WI38 (cell line): ENCODE measurements at regions not wholly inside any gene's neighbourhood (a gene's known extent, or its start where the extent isn't known, plus 50 kb on each side); places are given as distances from the start of the nearest gene placed in this dataset.

Source experiments
- H3K4me3 ChIP-seq: 2 replicates; pipeline ENCODE4 v1.5.1; 2011; ENCODE audit warnings: low read depth, mild to moderate bottlenecking, control low read depth, low read length
- TF ChIP-seq, protein P1 (sequence below): IDR thresholded peaks from 2 replicates; pipeline ENCODE4 v1.5.1; 2012; ENCODE audit warnings: low read depth, mild to moderate bottlenecking, control low read depth, low read length

DNA sequence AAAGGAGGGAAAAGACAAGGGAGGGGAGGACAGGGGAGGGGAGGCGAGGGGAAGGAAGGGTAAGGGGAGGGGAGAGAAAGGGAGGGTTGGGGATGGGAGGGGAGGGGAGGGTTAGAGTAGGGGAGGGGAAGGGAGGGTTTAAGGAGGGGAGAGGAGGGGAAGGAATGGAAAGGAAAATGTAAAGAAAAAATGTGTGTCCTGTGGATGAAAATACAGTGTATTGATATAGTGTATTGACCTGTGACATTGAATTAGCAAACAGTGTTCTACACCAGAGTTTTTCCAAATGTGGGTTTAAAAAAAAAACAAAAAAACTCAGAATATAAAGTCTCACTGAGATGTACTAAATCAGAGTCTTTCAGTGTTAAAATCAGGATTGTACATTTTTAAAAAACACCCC lies 1279.8 kb upstream of the ADGRL2 start:
- TF ChIP-seq, protein P1, sequence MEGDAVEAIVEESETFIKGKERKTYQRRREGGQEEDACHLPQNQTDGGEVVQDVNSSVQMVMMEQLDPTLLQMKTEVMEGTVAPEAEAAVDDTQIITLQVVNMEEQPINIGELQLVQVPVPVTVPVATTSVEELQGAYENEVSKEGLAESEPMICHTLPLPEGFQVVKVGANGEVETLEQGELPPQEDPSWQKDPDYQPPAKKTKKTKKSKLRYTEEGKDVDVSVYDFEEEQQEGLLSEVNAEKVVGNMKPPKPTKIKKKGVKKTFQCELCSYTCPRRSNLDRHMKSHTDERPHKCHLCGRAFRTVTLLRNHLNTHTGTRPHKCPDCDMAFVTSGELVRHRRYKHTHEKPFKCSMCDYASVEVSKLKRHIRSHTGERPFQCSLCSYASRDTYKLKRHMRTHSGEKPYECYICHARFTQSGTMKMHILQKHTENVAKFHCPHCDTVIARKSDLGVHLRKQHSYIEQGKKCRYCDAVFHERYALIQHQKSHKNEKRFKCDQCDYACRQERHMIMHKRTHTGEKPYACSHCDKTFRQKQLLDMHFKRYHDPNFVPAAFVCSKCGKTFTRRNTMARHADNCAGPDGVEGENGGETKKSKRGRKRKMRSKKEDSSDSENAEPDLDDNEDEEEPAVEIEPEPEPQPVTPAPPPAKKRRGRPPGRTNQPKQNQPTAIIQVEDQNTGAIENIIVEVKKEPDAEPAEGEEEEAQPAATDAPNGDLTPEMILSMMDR = no peak
- no peak overlapping the region for H3K4me3 ChIP-seq

DNA sequence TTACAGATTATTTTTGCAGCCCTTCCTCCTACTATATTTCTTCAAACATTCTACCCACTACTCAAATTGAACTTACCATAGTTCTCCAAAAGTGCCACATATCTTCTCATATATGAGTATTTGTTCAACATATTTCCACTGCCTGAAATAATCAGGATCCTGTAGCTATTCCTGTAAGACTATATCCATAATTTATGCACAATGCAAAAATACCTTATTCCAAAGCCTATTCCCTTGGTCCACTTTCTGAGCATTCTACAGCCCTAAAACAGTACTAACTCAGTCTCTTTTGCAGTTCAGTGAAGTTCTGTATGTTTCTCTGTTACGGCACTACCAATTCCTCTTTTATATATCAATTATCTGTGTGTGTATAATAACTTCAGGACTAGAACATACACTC lies 1283.7 kb upstream of the ADGRL2 start:
- H3K4me3 ChIP-seq = no peak overlapping the region
- TF ChIP-seq, protein P1 = no peak

DNA sequence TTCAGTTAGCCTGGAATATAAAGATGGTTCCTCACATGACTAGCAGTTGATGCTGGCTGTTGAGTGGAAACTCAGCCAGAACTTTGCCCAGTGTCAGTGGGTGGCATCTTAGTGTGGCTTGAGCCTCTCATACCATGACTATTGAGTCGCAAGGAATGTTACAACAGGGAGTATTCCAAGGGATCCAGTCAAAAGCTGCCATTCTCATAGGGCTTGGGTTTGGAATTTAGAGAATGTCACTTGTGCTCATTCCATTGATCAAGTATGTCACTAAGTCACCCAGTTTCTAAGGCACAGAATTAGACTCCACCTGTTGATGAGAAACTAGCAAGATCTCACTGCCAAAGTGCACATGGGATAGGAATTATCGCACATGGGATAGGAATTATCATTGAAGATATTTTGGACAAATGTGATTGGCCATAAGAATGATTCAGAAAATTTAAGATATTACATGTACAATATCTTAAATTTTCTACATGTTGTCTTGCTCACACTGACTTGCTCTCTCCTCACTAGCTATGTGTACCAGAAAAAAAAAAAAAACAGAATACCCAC lies 1290.7 kb upstream of the ADGRL2 start:
- H3K4me3 ChIP-seq = no peak overlapping the region
- TF ChIP-seq, protein P1 = no peak

DNA sequence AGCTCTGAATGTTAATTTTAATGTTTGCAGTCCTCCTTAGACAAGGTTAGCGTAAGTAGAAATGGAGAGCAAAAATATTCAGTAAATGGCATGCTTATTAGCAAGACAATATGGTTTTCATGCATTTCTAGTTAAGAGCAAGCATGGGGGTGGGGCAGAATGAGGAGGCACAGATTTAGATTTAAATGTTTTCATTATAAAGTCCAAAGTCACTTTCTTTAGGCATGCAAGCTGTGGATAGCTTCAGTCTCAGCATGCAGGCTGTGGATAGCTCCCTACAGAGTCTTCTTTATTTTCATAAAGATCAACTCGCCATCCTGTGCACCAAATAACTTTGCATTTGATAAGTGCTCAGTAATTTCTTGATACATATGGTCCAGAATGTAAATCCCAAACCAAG lies 1294.5 kb upstream of the ADGRL2 start:
- no peak overlapping the region for H3K4me3 ChIP-seq
- TF ChIP-seq, protein P1 = no peak

DNA sequence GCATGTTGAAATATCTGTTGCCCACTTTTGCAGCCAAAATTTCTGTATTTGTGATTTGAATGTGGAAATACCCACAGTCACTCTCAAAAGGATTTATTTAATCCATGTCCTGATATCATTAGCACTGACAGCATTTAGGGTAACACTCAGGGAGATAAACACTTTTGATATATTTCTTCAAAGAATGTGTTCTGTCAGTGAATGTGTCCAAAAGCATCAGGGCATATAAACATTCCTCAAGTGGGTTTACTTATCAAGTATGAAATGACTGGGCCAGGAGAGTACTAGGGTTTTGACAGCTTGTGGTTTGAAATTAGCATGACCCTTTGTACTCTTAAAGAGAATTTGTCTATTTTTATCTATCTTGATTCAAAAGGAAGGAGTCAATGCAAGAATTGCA lies 1302.1 kb upstream of the ADGRL2 start:
- no peak overlapping the region for H3K4me3 ChIP-seq
- TF ChIP-seq, protein P1 = no peak

DNA sequence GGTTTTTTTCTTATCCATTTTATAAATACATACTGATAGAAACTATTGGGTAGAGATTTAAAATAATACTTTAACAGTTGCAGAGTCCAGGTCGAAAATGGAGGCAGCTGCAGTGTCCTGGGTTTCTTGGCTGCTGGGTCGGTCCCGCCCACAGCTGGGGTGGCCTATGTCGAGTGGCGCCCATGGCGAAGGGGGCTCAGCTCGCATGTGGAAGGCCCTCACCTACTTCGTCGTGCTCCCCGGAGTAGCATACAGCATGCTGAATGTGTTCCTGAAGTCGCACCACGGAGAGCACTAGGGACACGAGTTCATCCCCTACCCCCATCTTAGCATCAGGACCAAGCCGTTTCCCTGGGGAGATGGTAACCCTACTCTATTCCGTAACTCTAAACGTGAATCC lies 1304.9 kb upstream of the ADGRL2 start:
- H3K4me3 ChIP-seq = no peak overlapping the region
- TF ChIP-seq, protein P1 = no peak

DNA sequence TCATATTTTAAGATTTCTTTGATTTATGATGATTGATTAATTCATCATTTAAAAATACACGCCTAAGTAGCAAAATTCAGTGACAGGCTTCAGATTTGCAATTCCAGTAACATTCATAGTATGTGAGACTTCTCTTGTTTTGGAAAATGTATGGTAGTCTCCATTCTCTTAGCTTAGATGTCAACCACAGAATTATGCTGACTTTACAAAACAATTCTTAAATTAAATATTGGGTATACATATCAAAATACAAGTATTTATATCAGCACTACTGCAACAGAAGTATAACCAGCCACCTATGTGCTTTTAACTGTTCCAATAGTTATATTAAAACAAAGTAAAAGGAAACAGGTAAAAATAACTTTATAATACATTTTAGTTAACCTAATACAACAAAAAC lies 1328.6 kb upstream of the ADGRL2 start:
- TF ChIP-seq, protein P1 = no peak
- no peak overlapping the region for H3K4me3 ChIP-seq
